ENCODE measurements at regions not wholly inside any gene's neighbourhood (a gene's known extent, or its start where the extent isn't known, plus 50 kb on each side); places are given as distances from the start of the nearest gene placed in this dataset.

- TF ChIP-seq, protein P1, sequence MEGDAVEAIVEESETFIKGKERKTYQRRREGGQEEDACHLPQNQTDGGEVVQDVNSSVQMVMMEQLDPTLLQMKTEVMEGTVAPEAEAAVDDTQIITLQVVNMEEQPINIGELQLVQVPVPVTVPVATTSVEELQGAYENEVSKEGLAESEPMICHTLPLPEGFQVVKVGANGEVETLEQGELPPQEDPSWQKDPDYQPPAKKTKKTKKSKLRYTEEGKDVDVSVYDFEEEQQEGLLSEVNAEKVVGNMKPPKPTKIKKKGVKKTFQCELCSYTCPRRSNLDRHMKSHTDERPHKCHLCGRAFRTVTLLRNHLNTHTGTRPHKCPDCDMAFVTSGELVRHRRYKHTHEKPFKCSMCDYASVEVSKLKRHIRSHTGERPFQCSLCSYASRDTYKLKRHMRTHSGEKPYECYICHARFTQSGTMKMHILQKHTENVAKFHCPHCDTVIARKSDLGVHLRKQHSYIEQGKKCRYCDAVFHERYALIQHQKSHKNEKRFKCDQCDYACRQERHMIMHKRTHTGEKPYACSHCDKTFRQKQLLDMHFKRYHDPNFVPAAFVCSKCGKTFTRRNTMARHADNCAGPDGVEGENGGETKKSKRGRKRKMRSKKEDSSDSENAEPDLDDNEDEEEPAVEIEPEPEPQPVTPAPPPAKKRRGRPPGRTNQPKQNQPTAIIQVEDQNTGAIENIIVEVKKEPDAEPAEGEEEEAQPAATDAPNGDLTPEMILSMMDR (IDR thresholded peaks at IDR 0.05) = no peak
- TF ChIP-seq, protein P2, sequence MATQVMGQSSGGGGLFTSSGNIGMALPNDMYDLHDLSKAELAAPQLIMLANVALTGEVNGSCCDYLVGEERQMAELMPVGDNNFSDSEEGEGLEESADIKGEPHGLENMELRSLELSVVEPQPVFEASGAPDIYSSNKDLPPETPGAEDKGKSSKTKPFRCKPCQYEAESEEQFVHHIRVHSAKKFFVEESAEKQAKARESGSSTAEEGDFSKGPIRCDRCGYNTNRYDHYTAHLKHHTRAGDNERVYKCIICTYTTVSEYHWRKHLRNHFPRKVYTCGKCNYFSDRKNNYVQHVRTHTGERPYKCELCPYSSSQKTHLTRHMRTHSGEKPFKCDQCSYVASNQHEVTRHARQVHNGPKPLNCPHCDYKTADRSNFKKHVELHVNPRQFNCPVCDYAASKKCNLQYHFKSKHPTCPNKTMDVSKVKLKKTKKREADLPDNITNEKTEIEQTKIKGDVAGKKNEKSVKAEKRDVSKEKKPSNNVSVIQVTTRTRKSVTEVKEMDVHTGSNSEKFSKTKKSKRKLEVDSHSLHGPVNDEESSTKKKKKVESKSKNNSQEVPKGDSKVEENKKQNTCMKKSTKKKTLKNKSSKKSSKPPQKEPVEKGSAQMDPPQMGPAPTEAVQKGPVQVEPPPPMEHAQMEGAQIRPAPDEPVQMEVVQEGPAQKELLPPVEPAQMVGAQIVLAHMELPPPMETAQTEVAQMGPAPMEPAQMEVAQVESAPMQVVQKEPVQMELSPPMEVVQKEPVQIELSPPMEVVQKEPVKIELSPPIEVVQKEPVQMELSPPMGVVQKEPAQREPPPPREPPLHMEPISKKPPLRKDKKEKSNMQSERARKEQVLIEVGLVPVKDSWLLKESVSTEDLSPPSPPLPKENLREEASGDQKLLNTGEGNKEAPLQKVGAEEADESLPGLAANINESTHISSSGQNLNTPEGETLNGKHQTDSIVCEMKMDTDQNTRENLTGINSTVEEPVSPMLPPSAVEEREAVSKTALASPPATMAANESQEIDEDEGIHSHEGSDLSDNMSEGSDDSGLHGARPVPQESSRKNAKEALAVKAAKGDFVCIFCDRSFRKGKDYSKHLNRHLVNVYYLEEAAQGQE (IDR thresholded peaks at IDR 0.05; ENCODE audit: insufficient read depth in 1 of 2, low read depth in 2 of 2, low read length in 1 of 2) = no peak
- TF ChIP-seq POLR2AphosphoS5 (IDR thresholded peaks at IDR 0.05; ENCODE audit: low read depth, low read length) (no peak), TCF7L2 (IDR thresholded peaks at IDR 0.05; ENCODE audit: low read depth, low read length) (no peak), SIN3A (IDR thresholded peaks at IDR 0.05; ENCODE audit: borderline replicate concordance, insufficient read depth, low read depth, low read length) (no peak)
Measured at GRCh38 chr12:77689510-77690086, 141.1 kb upstream of the NAV3 start.

Data from Panc1 (cell line).